ENCODE measurements at regions not wholly inside any gene's neighbourhood (a gene's known extent, or its start where the extent isn't known, plus 50 kb on each side); places are given as distances from the start of the nearest gene placed in this dataset.

- no peaks in the 10 kb centered on the region for H3K36me3 ChIP-seq (ENCODE audit: low read length)
- H3K9me2 ChIP-seq (replicated peaks; ENCODE audit: insufficient read depth, low read length) = no peaks in the 10 kb centered on the region
- H3K27me3 ChIP-seq (ENCODE audit: low read length) = no peaks in the 10 kb centered on the region
- H3K27ac ChIP-seq (ENCODE audit: low read depth, low read length) = no peak overlapping the region
- no peak for TF ChIP-seq EZH2phosphoT487 (conservative IDR thresholded peaks at IDR 0.05; ENCODE audit: low read length)
- TF ChIP-seq CTCF (IDR thresholded peaks at IDR 0.05; ENCODE audit: insufficient read depth, low read length, poor library complexity, severe bottlenecking) = no peak
- H4K20me1 ChIP-seq (ENCODE audit: low read depth, low read length) = no peaks in the 10 kb centered on the region
- no peak overlapping the region for H3K9ac ChIP-seq (ENCODE audit: low read length)
- no peak overlapping the region for H3K4me2 ChIP-seq (ENCODE audit: low read depth, low read length, poor library complexity, severe bottlenecking)
- no peak overlapping the region for H2AFZ ChIP-seq (ENCODE audit: low read depth, low read length, severe bottlenecking)
- no peaks in the 10 kb centered on the region for H3K9me3 ChIP-seq (ENCODE audit: insufficient read depth, low read length)
- H3F3A ChIP-seq (ENCODE audit: insufficient read depth) = no peaks in the 10 kb centered on the region
- no peak overlapping the region for H3K4me3 ChIP-seq (ENCODE audit: insufficient read depth, low read length, poor library complexity, severe bottlenecking)
- no peaks in the 10 kb centered on the region for H3K79me2 ChIP-seq (ENCODE audit: insufficient read depth, low read length)
Observed at GRCh38 chr9:18353473-18353872, 120.5 kb upstream of the ADAMTSL1 start.

GRCh38 chr9:18357321-18357720 lies 116.6 kb upstream of the ADAMTSL1 start:
- Histone ChIP-seq H2AFZ (ENCODE audit: low read depth, low read length, severe bottlenecking) (no peak overlapping the region), H3K9me2 (replicated peaks; ENCODE audit: insufficient read depth, low read length) (no peaks in the 10 kb centered on the region), H3F3A (ENCODE audit: insufficient read depth) (no peaks in the 10 kb centered on the region), H3K4me2 (ENCODE audit: low read depth, low read length, poor library complexity, severe bottlenecking) (no peak overlapping the region), H3K27me3 (ENCODE audit: low read length) (no peaks in the 10 kb centered on the region), H3K9me3 (ENCODE audit: insufficient read depth, low read length) (no peaks in the 10 kb centered on the region), H3K27ac (ENCODE audit: low read depth, low read length) (no peak overlapping the region), H3K4me3 (ENCODE audit: insufficient read depth, low read length, poor library complexity, severe bottlenecking) (no peak overlapping the region), H3K36me3 (ENCODE audit: low read length) (no peaks in the 10 kb centered on the region), H3K9ac (ENCODE audit: low read length) (no peak overlapping the region), H4K20me1 (ENCODE audit: low read depth, low read length) (no peaks in the 10 kb centered on the region), H3K79me2 (ENCODE audit: insufficient read depth, low read length) (no peaks in the 10 kb centered on the region)
- TF ChIP-seq EZH2phosphoT487 (conservative IDR thresholded peaks at IDR 0.05; ENCODE audit: low read length) (no peak), CTCF (IDR thresholded peaks at IDR 0.05; ENCODE audit: insufficient read depth, low read length, poor library complexity, severe bottlenecking) (no peak)

GRCh38 chr9:18358325-18358724 lies 115.6 kb upstream of the ADAMTSL1 start:
- H3K9me3 ChIP-seq (ENCODE audit: insufficient read depth, low read length) = no peaks in the 10 kb centered on the region
- TF ChIP-seq EZH2phosphoT487 (conservative IDR thresholded peaks at IDR 0.05; ENCODE audit: low read length) (no peak), CTCF (IDR thresholded peaks at IDR 0.05; ENCODE audit: insufficient read depth, low read length, poor library complexity, severe bottlenecking) (no peak)
- H3K27me3 ChIP-seq (ENCODE audit: low read length) = no peaks in the 10 kb centered on the region
- H3F3A ChIP-seq (ENCODE audit: insufficient read depth) = no peaks in the 10 kb centered on the region
- no peaks in the 10 kb centered on the region for H4K20me1 ChIP-seq (ENCODE audit: low read depth, low read length)
- H3K79me2 ChIP-seq (ENCODE audit: insufficient read depth, low read length) = no peaks in the 10 kb centered on the region
- no peak overlapping the region for H3K4me2 ChIP-seq (ENCODE audit: low read depth, low read length, poor library complexity, severe bottlenecking)
- no peak overlapping the region for H3K27ac ChIP-seq (ENCODE audit: low read depth, low read length)
- H3K9ac ChIP-seq (ENCODE audit: low read length) = no peak overlapping the region
- no peak overlapping the region for H2AFZ ChIP-seq (ENCODE audit: low read depth, low read length, severe bottlenecking)
- no peaks in the 10 kb centered on the region for H3K36me3 ChIP-seq (ENCODE audit: low read length)
- no peak overlapping the region for H3K4me3 ChIP-seq (ENCODE audit: insufficient read depth, low read length, poor library complexity, severe bottlenecking)
- H3K9me2 ChIP-seq (replicated peaks; ENCODE audit: insufficient read depth, low read length) = no peaks in the 10 kb centered on the region

Data from SU-DHL-6 (cell line).